GM12873 (cell line): ENCODE measurements at regions not wholly inside any gene's neighbourhood (a gene's known extent, or its start where the extent isn't known, plus 50 kb on each side); places are given as distances from the start of the nearest gene placed in this dataset.

ENCODE experiments used
- TF ChIP-seq, protein P1 (sequence below): IDR thresholded peaks from 2 replicates; pipeline ENCODE4 v1.5.1; 2012; ENCODE audit warnings: low read depth, mild to moderate bottlenecking, moderate library complexity, low read length, control low read depth; ENCODE audit not compliant: insufficient read depth; ENCODE audit errors: missing control alignments

DNA sequence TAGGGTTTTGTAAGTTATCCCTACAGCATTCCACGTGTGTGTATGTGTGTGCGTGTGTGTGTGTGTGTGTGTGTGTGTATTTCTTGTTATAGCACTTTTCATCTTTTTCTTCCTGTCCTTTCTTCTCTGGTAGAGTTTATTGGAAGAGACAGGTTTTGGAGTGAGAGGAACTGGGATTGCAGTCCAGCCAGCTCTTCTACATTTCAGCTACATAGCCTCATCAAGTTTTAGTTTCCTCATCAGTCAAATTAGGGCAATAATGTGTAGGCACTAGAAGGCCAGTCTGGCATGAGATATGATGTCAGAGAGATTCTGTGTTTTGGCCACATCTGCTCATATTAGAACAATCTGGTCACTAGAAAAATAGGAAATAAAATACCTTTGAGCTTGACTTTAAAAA lies 1283.5 kb upstream of the TENM4 start:
- TF ChIP-seq, protein P1, sequence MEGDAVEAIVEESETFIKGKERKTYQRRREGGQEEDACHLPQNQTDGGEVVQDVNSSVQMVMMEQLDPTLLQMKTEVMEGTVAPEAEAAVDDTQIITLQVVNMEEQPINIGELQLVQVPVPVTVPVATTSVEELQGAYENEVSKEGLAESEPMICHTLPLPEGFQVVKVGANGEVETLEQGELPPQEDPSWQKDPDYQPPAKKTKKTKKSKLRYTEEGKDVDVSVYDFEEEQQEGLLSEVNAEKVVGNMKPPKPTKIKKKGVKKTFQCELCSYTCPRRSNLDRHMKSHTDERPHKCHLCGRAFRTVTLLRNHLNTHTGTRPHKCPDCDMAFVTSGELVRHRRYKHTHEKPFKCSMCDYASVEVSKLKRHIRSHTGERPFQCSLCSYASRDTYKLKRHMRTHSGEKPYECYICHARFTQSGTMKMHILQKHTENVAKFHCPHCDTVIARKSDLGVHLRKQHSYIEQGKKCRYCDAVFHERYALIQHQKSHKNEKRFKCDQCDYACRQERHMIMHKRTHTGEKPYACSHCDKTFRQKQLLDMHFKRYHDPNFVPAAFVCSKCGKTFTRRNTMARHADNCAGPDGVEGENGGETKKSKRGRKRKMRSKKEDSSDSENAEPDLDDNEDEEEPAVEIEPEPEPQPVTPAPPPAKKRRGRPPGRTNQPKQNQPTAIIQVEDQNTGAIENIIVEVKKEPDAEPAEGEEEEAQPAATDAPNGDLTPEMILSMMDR = no peak

DNA sequence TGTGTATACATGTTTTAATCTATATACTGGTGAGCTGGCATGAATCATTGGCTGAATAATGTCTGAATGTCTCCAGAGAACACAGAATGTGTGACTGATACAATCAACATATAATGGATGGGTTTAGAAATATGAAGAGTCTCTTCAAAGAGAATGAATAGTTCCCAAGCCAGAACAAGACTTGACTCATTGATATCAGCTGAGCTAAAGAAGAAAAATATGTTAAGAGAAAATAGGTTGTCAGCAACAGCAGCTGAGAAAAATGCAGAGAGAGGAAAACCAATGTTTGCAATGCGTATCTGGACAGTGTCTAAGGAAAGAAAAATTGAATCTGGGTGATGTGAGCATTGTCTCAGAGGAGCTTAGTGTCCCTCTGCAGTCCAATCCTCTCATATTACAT lies 1281.8 kb upstream of the TENM4 start:
- TF ChIP-seq, protein P1 = no peak

DNA sequence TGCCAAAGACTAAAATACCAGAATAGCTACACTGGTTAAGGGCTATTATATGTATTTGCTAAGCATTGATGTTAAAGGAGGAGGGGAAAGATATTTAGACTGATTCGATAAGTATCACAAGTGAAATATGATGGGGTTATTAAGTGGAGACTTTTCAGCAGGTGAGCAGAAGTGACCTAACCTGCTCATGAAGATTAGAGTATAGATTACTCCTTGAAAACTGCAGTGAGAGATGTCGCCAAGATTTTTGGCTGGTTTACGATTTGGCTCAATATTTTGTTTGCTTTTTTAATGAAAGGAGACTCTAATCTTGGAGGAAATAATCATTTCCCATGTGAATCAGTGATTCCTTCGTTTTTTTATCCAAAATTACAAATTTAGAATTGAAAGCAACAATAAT lies 1279.5 kb upstream of the TENM4 start:
- TF ChIP-seq, protein P1 = no peak

DNA sequence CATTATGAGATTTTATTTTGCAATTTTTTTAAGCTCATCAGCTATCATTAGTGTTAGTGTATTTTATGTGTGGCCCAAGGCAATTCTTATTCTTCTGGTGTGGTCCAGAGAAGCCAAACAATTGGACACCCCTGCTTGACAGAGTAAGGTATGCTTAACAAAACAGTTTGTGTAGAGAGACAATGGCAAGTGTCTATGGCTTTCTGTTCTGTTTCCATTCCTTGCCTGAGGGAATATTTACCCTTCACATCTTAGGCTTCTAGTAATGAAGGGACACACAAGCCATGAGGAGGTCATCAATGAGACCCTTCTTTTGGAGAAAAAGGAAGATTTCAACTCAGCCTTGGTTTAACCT lies 1278.4 kb upstream of the TENM4 start:
- TF ChIP-seq, protein P1 = no peak

DNA sequence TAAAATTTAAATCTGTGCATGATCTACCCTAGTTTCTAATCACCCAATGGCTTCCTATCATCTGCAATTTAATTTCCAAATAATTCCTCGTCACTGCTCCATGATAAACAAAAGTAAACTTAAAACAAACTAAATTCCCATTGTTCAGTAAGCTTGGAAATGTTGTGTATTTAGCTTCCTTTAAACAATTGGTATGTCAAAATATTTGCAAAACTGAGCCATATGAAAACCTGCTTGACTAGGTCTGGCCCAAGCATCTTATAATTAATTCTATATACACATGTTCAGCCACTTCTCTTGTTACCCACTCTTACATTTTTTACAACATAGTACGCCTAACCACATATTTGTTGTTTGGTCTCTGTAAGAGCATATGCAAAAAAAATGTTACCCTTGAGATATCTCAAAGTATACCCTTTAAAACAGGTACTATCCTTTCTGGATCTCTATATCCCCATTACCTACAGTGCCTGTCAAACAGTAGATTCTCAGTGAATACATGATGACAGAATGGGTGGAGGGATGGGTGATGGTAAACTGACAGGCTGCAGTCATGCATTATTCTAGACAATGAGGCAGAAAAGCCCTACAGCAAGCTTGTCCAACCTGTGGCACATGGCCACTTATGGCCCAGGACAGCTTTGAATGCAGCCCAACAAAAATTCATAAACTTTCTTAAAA lies 1277.9 kb upstream of the TENM4 start:
- TF ChIP-seq, protein P1 = no peak

DNA sequence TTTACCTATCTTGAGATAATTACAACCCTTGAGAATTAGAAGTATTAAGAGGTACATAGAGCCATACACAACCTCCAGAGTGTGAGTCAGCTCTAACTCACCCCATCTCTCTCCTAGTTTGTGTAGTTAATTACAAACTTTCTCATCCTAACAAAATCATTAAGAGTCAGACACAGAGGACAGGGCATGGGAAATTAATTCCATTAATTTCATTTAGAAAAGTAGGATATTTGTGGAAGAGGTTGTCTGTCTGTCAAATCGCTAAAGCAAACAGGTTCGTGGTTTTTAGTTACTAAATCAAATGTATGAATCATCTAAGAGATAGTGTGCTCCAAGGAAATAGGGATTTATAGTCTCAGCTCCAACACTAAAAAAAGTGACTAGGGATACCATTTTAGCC lies 1261.4 kb upstream of the TENM4 start:
- TF ChIP-seq, protein P1 = no peak

DNA sequence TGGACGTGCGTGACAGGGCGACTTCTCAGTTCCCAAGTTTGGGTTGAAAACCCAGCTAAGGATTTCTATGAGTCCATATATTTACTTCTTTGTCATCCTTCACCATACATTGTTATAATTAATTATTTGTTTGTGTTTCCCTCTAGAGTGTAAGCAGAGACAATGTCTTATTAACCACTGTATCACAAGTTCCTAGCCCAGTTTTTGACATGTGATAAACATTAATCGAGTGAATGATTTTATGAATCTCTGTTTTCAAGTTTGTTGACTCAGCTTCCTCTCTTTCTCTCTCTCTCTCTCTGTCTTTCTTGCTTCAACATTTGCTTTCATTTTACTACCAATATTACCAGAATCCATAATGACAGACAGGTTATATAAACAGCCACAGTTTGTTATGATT lies 1259.6 kb upstream of the TENM4 start:
- TF ChIP-seq, protein P1 = no peak
